Sigmoid colon (tissue), 6 donors: ENCODE measurements at regions not wholly inside any gene's neighbourhood (a gene's known extent, or its start where the extent isn't known, plus 50 kb on each side); places are given as distances from the start of the nearest gene placed in this dataset.

Experiments used
- DNase-seq: peaks from one replicate; pipeline ENCODE4 v3.0.0-alpha.2; 2019
- H3K27ac ChIP-seq, 4 donors: fragments of 200-600 bp; sonication (generic); one replicate each; pipeline ENCODE4 v1.5.1; 2016 to 2019; ENCODE audit warnings: mild to moderate bottlenecking in 1 of 4
- H3K27me3 ChIP-seq, 3 donors: fragments of 200-600 bp; sonication (generic); one replicate each; pipeline ENCODE4 v1.5.1; 2019; ENCODE audit warnings: mild to moderate bottlenecking in 1 of 3
- H3K36me3 ChIP-seq, 4 donors: fragments of 200-600 bp; sonication (generic); one replicate each; pipeline ENCODE4 v1.5.1; 2016 to 2019
- H3K4me1 ChIP-seq, 4 donors: fragments of 200-600 bp; sonication (generic); one replicate each; pipeline ENCODE4 v1.5.1; 2017 to 2019
- H3K4me3 ChIP-seq, 4 donors: fragments of 200-600 bp; sonication (generic); one replicate each; pipeline ENCODE4 v1.5.1; 2017 to 2019; ENCODE audit warnings: mild to moderate bottlenecking in 2 of 4, moderate library complexity in 1 of 4
- H3K9me3 ChIP-seq, 4 donors: fragments of 200-600 bp in 3 of 4; sonication (generic) in 3 of 4; one replicate each; pipeline versions ENCODE4 v1.5.1 to v1.6.1; 2013 to 2019
- CTCF ChIP-seq, 4 experiments: fragments of 450-650 bp in 3 of 4; fragments of 200-600 bp in 1 of 4; IDR thresholded peaks; one replicate each; pipeline ENCODE4 v1.5.1; 2016 to 2019; ENCODE audit warnings: antibody characterized with exemption in 4 of 4, mild to moderate bottlenecking in 3 of 4, moderate library complexity in 2 of 4
- EP300 ChIP-seq, 4 donors: sonication (generic); formaldehyde crosslinking; IDR thresholded peaks; one replicate each; pipeline ENCODE4 v1.6.1; 2017; ENCODE audit warnings: antibody characterized with exemption in 4 of 4
- POLR2A ChIP-seq, 2 donors: fragments of 450-650 bp; IDR thresholded peaks; one replicate each; pipeline ENCODE4 v1.6.1; 2016; ENCODE audit warnings: antibody characterized with exemption in 2 of 2, mild to moderate bottlenecking in 2 of 2, moderate library complexity in 2 of 2
- POLR2AphosphoS5 ChIP-seq, 4 donors: sonication (generic); formaldehyde crosslinking; IDR thresholded peaks; one replicate each; pipeline ENCODE4 v1.6.1; 2017; ENCODE audit warnings: antibody characterized with exemption in 4 of 4
- WGBS, 2 donors: extraction: QIAGEN DNeasy Blood & Tissue Kit; methylation state at CpG; one replicate each; pipeline ENCODE4 v1.1.7; 2013; 5-methylcytosine and 5-hydroxymethylcytosine counted together
- intact Hi-C: fragments of 100-400 bp; cut with DNase I; formaldehyde crosslinking; loops from one replicate; pipeline ENCODE4 v1.15.1; 2023
- donor health status: healthy with polysubstance abuse.
- donor health status: healthy.

DNA sequence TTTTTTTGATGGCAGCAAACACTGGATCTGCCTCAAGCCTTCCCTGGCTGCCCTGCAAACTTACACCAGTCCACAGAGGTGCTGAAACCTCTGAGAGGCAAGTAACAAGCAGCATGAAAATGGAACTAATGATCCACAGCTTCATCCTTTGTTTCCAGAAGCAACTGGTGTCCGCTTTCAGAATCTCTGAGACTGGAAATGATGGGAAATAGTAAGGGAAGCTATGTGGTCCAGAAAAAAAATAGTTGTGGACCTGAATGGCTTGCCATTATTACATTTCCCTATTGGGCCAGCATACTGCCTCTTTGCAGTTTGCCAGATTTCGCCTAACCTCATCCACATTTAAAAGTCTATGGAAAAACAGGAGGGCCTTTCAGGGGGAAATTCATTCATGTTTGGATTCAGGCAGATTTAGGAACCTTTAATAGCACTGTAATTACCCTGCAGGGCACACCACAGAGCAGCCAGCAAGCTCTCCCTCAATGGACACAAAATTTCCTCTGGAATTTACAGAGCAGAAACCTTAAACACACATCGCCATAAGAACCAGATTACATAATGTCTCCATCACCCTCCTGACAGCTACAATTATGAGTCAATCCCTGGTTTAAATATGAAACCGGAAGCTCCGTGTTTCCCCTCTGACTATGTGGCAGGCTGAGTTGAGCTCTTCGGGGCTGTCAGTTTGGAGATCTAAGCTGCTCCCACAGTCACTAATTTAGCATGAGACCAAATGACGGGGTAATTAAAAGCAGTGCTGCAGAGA is 134.4 kb downstream of the TMCO5A start:
- peak overlapping the region; percentile 46 to 55 (median 52) for H3K27ac ChIP-seq
- intact Hi-C loops: no loop called here
- no peak for TF ChIP-seq POLR2A (IDR thresholded peaks at IDR 0.05)
- TF ChIP-seq CTCF (IDR thresholded peaks at IDR 0.05): no peak
- no peak for TF ChIP-seq EP300 (IDR thresholded peaks at IDR 0.05)
- peak in 2 of 4 donors; percentile 6 to 27 for TF ChIP-seq POLR2AphosphoS5 (IDR thresholded peaks at IDR 0.05)
- H3K9me3 ChIP-seq: no peaks in the 10 kb centered on the region
- peaks cover 0 to 21% (median 15%) of the 10 kb centered on the region in 4 donors for H3K4me1 ChIP-seq
- H3K4me3 ChIP-seq: peak overlapping the region in 1 of 4 donors; percentile 16
- no peaks in the 10 kb centered on the region for H3K27me3 ChIP-seq
- WGBS, 2 donors: 22 to 23% methylated on average over 7 of the region's 7 CpGs
- DNase-seq: no peak
- no peaks in the 10 kb centered on the region for H3K36me3 ChIP-seq

DNA sequence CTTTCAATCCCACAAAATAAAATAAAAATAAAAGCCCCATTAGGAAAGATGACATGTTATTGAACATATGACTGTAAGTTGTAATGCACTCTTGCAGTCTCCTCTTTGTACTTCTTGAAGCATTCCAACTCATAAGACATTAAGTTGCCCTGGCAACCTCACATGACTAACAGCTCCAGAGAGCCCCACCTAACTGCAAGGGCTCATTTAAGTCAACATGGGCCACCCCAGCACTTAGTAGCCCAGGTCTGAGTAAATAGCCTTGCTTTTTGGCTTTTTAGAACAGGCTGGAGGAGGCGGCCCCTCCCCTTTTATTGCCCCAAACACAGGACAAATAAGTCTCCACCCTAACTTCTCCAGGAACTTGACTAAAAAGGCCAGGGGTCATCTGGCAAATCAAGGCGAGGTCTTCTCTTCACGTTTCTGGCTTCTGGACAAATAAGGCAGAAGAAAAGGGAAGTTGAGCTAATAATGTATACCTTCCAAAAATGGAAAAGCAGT is 135.1 kb downstream of the TMCO5A start:
- Histone ChIP-seq H3K36me3 (no peaks in the 10 kb centered on the region), H3K4me3 (peak overlapping the region in 1 of 4 donors; percentile 16), H3K4me1 (peaks cover 0 to 29% (median 15%) of the 10 kb centered on the region in 4 donors), H3K9me3 (no peaks in the 10 kb centered on the region), H3K27ac (peak overlapping the region; percentile 46 to 55 (median 52)), H3K27me3 (no peaks in the 10 kb centered on the region)
- WGBS, 2 donors: 7 to 44% methylated on average over 3 of the region's 3 CpGs
- DNase-seq: peak; percentile 68
- TF ChIP-seq CTCF (IDR thresholded peaks at IDR 0.05): no peak
- peak in 1 of 4 donors; percentile 2 for TF ChIP-seq POLR2AphosphoS5 (IDR thresholded peaks at IDR 0.05)
- intact Hi-C loops: no loop called here

DNA sequence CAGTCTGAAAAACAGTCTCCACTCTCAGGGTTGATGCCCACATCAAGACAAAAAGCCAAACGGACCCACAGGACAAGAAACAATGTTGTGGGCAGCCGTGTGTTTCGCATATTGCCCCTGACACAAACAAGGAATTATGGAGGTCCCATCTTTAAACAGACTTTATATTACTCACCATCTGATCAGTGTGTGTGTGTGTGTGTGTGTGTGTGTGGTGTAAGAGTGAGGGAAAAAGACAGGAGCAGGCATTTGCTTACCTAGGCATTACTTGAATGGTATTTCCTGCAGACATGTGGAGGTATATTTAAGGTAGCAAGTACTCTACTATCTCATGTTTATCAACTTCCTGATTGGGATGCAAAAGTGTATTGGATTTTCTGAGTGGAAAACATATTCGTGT is 136.3 kb downstream of the TMCO5A start:
- H3K27me3 ChIP-seq: no peaks in the 10 kb centered on the region
- peaks cover 0 to 29% (median 15%) of the 10 kb centered on the region in 4 donors for H3K4me1 ChIP-seq
- no peak for TF ChIP-seq POLR2AphosphoS5 (IDR thresholded peaks at IDR 0.05)
- no peaks in the 10 kb centered on the region for H3K36me3 ChIP-seq
- intact Hi-C loops: no loop called here
- 80 to 94% methylated on average over 4 of the region's 4 CpGs for WGBS, 2 donors
- no peaks in the 10 kb centered on the region for H3K9me3 ChIP-seq
- no peak overlapping the region for H3K4me3 ChIP-seq
- no peak overlapping the region for H3K27ac ChIP-seq
- DNase-seq: no peak

DNA sequence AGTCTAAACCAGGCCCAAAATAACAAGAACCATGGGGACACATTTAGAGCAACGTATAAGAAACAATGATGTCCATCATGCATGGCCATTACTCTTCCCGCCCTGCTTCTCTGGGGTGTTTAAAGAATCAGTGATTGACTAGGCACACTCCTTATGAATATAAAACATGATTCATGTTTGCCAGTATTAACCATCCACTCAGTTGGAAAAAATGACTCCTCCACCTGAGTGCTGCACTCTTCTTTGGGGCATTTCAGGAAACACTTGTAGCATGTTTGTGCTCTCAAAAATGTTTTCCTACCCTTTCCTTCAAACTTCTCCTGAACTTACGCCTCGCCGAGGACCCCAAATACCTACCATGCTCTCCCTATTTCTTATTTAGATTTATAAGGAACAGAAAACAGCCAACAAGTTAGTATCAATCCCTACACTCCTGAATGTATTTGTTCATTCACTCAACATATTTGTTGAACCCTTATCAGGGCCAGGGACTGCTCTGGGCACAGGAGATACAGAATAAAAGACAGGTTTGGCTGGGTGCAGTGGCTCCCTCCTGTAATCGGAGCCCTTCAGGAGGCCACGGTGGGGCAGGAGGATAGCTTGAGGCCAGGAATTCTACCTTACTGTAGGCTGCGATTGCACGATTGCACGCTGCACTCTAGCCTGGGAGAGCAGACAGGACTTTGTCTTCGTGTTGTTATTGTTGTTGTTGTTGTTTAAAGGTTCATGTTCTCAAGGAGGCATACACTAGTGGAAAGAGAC is 137.0 kb downstream of the TMCO5A start:
- DNase-seq: no peak
- TF ChIP-seq CTCF (IDR thresholded peaks at IDR 0.05) (no peak), POLR2A (IDR thresholded peaks at IDR 0.05) (no peak), POLR2AphosphoS5 (IDR thresholded peaks at IDR 0.05) (no peak), EP300 (IDR thresholded peaks at IDR 0.05) (no peak)
- peaks cover 0 to 29% (median 15%) of the 10 kb centered on the region in 4 donors for H3K4me1 ChIP-seq
- H3K36me3 ChIP-seq: no peaks in the 10 kb centered on the region
- H3K27ac ChIP-seq: peak overlapping the region; percentile 81 to 87 (median 84)
- H3K27me3 ChIP-seq: no peaks in the 10 kb centered on the region
- intact Hi-C loops: no loop called here
- no peak overlapping the region for H3K4me3 ChIP-seq
- H3K9me3 ChIP-seq: no peaks in the 10 kb centered on the region
- 86 to 93% methylated on average over 11 of the region's 11 CpGs for WGBS, 2 donors

DNA sequence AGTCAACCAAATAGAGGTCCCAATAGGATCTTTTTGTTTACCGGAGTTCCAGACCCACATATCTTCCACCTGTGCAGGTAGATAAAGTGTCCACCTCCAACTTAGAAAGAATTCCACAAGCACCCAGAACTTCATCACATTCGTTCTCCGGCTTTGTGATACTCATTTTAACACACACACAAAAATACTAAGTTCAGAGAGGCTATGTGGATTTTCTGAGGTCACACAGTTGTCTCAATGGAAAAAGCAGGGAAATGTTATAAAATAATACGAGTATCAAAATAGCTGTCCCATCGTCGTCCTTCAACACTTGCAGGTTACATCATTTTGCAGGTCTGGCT is 137.5 kb downstream of the TMCO5A start:
- Histone ChIP-seq H3K27me3 (no peaks in the 10 kb centered on the region), H3K27ac (peak overlapping the region; percentile 81 to 87 (median 84)), H3K36me3 (no peaks in the 10 kb centered on the region), H3K9me3 (no peaks in the 10 kb centered on the region), H3K4me1 (peaks cover 0 to 29% (median 15%) of the 10 kb centered on the region in 4 donors), H3K4me3 (peak overlapping the region in 3 of 4 donors; percentile 55 to 64 (median 57))
- no peak for DNase-seq
- intact Hi-C loops: no loop called here
- WGBS, 2 donors: 46 to 54% methylated on average over 6 of the region's 6 CpGs
- TF ChIP-seq POLR2AphosphoS5 (IDR thresholded peaks at IDR 0.05) (no peak), POLR2A (IDR thresholded peaks at IDR 0.05) (no peak), EP300 (IDR thresholded peaks at IDR 0.05) (no peak), CTCF (IDR thresholded peaks at IDR 0.05) (no peak)
